ENCODE measurements at regions not wholly inside any gene's neighbourhood (a gene's known extent, or its start where the extent isn't known, plus 50 kb on each side); places are given as distances from the start of the nearest gene placed in this dataset.

DNA sequence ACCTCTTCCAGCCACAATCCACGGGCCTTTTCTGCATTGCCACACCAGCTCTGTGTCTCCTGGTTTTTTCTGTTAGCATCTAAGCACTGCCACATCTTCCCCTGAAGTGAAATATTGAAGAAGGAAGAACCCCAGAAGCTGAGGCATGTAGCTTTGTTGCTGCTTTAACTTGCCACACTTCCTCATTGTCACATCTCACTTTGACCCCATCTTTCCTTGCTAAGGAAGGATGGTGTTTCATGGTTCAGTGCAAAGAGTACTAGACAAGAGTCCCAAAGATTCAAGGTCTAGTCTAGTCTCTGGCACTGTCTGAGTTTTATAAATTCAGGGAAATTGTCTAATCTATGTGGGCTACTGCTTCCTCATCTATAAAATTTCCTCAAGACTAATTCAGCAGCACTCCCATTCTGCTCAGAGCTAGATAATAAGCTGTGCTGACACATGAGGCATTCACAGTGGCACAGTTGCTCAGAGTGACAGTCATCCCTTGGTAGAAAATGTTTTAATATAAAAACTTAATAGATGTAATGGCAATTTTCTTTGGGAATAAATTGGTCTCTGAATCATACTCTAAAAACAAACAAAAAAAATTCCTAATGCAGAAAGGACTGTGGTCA, 483.0 kb upstream of the ID2 start:
- no peak overlapping the region for H3K4me3 ChIP-seq (ENCODE audit: low read length)
- TF ChIP-seq ZNF274 (IDR thresholded peaks at IDR 0.05; ENCODE audit: low read depth, low read length) = no peak

GRCh38 chr2:8202132-8202531, 479.7 kb upstream of the ID2 start:
- no peak for TF ChIP-seq ZNF274 (IDR thresholded peaks at IDR 0.05; ENCODE audit: low read depth, low read length)
- no peak overlapping the region for H3K4me3 ChIP-seq (ENCODE audit: low read length)

DNA sequence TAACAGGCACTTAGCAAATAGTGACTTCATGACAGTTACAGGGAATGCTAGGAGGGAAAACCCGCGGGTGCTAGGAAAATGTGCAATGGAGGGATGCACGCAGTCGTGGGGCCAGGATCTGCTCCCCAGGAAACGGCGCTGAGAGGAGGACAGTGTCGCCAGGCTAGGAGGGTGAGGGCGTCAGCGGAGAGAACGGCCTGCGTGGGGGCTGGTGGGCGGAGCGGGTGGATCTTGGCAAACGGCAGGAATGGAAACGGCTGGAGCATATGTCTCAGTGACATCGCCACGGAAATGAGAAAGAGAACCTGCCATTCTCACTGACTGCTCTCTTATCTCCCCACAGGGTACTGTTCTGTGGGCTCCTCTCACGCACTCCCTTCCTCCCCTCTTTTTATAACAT, 478.5 kb upstream of the ID2 start:
- no peak for TF ChIP-seq ZNF274 (IDR thresholded peaks at IDR 0.05; ENCODE audit: low read depth, low read length)
- no peak overlapping the region for H3K4me3 ChIP-seq (ENCODE audit: low read length)

GRCh38 chr2:8204711-8205110, 477.1 kb upstream of the ID2 start:
- TF ChIP-seq ZNF274 (IDR thresholded peaks at IDR 0.05; ENCODE audit: low read depth, low read length) = no peak
- no peak overlapping the region for H3K4me3 ChIP-seq (ENCODE audit: low read length)

GRCh38 chr2:8209494-8209893, 472.4 kb upstream of the ID2 start:
- no peak overlapping the region for H3K4me3 ChIP-seq (ENCODE audit: low read length)
- no peak for TF ChIP-seq ZNF274 (IDR thresholded peaks at IDR 0.05; ENCODE audit: low read depth, low read length)

GRCh38 chr2:8211384-8211783, 470.5 kb upstream of the ID2 start:
- TF ChIP-seq ZNF274 (IDR thresholded peaks at IDR 0.05; ENCODE audit: low read depth, low read length) = no peak
- no peak overlapping the region for H3K4me3 ChIP-seq (ENCODE audit: low read length)

DNA sequence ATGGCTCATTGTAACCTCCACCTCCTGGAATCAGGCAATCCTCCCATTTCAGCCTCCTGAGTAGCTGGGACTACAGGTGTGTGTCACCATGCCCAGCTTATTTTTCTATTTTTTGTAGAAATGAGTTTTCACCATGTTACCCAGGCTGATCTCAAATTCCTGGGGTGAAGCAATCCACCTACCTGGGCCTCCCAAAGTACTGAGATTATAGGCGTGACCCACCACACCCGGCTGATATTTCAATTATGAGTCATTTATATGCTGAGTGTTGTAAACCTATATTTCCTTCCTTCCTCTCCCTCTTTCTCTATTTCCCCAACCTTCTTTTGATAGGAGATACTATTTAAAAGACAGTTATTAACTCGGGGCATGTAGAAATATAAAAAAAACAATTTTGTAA, 469.6 kb upstream of the ID2 start:
- no peak overlapping the region for H3K4me3 ChIP-seq (ENCODE audit: low read length)
- no peak for TF ChIP-seq ZNF274 (IDR thresholded peaks at IDR 0.05; ENCODE audit: low read depth, low read length)

DNA sequence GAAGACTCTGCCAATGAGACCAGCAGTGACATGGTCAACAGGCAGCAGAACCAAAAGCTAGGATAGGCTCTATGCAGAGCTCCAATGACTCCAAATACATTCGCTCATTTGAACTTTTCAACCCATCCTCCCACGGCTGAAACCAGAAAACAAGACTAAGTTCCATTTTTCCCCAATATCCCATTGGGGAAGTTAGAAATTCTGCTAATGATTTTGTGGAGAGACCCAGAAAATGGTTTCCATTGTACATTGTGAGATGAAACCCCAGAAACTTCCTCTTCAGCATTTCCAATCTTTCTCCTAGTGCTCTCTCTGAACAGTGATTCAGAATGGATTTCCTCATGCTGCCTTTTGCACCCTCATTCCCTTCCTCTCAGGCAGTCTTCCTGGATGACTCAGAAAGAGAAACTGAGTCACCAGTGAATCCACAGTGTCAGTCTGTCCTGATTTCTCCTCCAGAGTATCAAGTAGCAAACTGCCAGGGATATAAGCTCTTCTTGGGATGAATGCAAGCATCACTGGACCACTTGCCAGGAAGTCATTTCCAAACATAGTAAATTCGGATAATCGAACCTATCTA, 467.7 kb upstream of the ID2 start:
- TF ChIP-seq ZNF274 (IDR thresholded peaks at IDR 0.05; ENCODE audit: low read depth, low read length) = no peak
- H3K4me3 ChIP-seq (ENCODE audit: low read length) = no peak overlapping the region

DNA sequence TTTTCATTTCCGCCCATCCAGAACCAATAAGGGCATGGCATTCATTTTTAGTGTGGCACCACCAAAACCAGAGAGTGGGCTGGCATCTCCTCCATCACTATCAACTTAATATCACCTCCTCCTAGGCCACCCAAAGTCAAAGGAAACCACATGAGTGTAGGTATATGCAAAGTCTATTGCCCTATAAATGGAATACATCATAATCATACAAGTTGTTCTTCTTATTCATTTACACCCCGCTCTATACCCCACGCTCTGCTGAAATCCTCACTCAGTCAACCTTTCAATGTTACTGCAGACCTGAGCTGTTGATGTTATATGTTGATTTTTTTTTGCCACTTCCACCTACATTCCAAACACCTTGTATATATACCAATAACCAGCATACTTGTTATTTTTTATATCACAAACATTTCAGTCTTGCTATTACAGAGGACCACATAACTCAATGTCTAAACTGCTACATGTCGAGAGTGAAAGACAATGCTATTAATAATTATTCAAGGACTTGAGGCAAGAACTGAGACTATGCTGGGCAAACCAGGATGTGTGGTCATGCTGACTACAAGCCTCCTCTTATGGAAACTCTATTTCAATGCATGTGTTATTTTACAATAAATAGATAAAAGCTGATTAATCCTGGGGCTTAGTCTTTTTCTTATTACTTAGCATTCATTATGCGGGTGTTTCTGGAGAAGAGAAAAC, 466.5 kb upstream of the ID2 start:
- no peak overlapping the region for H3K4me3 ChIP-seq (ENCODE audit: low read length)
- no peak for TF ChIP-seq ZNF274 (IDR thresholded peaks at IDR 0.05; ENCODE audit: low read depth, low read length)

DNA sequence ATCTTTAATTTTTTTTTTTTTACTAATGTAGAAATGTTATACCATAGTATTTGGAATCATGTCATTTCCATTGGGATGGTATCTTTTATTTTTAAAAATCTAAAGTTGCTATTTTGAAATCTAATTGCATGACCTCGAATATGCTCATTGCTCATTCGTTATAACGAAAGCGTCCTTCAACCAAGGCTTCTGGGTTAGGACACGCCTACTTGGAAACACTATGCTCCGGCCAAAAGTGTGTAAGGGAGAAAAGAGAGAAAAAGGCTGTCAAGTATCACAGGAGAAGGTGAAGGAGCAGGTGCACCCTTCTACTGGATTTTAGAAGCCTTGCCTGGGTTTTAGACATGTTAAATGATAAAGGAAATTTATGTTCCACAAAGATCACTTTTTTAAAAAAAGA, 465.9 kb upstream of the ID2 start:
- H3K4me3 ChIP-seq (ENCODE audit: low read length) = no peak overlapping the region
- TF ChIP-seq ZNF274 (IDR thresholded peaks at IDR 0.05; ENCODE audit: low read depth, low read length) = no peak

GRCh38 chr2:8216397-8216796, 465.5 kb upstream of the ID2 start:
- H3K4me3 ChIP-seq (ENCODE audit: low read length) = no peak overlapping the region
- no peak for TF ChIP-seq ZNF274 (IDR thresholded peaks at IDR 0.05; ENCODE audit: low read depth, low read length)

- TF ChIP-seq ZNF274 (IDR thresholded peaks at IDR 0.05; ENCODE audit: low read depth, low read length) = no peak
- no peak overlapping the region for H3K4me3 ChIP-seq (ENCODE audit: low read length)
These were observed 464.3 kb upstream of the ID2 start for GRCh38 chr2:8217468-8218030.

- TF ChIP-seq ZNF274 (IDR thresholded peaks at IDR 0.05; ENCODE audit: low read depth, low read length) = no peak
These were observed 462.8 kb upstream of the ID2 start for GRCh38 chr2:8219096-8219495.

DNA sequence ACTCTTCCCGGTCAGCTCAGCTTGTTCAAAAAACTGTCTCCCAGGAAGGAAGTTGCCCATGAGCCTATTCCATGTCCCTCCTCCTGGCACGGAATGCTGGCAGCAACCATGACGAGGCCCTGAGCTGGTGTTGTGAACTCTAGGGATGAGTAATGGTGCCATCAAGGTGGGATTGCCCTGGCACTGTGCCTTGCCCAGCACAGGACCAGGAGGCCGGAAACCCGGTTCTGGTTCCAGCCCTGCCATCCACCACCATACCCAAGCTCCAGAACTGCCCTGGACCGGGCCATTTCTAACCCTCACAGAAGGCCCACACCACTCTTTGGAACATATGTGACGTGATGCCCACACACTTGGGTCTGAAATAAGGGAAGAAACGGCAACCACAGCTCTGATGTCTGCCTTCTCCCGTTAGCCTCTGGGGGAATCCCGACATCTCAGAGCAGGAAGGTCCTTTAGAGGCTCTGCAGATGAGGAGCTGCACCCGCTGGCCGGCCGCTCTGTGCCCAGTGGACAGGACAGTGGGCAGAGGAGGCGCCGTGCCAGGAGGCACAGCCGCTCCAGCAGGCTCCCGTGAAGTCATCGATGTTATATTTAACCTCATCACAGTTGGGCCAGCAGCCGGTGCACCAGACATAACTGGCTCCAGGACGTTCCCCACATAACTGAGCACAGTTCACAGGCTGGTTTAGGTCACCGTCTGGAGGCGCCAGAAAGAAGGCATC, 462.1 kb upstream of the ID2 start:
- H3K4me3 ChIP-seq (ENCODE audit: low read length) = no peak overlapping the region
- TF ChIP-seq ZNF274 (IDR thresholded peaks at IDR 0.05; ENCODE audit: low read depth, low read length) = no peak

More at GRCh38 chr2:8219096-8219495, 462.8 kb upstream of the ID2 start:
- H3K4me3 ChIP-seq (ENCODE audit: low read length) = no peak overlapping the region
